HG03460 (cell line): ENCODE measurements at regions not wholly inside any gene's neighbourhood (a gene's known extent, or its start where the extent isn't known, plus 50 kb on each side); places are given as distances from the start of the nearest gene placed in this dataset.

Experiments
- ATAC-seq: cut with Tn5 transposase; IDR thresholded peaks from one replicate; pipeline ENCODE4 v1.9.1; 2021; ENCODE audit not compliant: unreplicated experiment

- no peak for ATAC-seq
These were observed 244.2 kb downstream of the BCOR start for GRCh38 chrX:39853417-39854030.

- ATAC-seq: peak; percentile 78
These were observed 242.7 kb downstream of the BCOR start for GRCh38 chrX:39854772-39855747.

- peak; percentile 51 for ATAC-seq
These were observed 242.0 kb downstream of the BCOR start for GRCh38 chrX:39855748-39856129.

- ATAC-seq: no peak
These were observed 241.2 kb downstream of the BCOR start for GRCh38 chrX:39856472-39857121.

GRCh38 chrX:39857780-39858179, 240.0 kb downstream of the BCOR start:
- no peak for ATAC-seq

- peak; percentile 51 for ATAC-seq
These were observed 237.5 kb downstream of the BCOR start for GRCh38 chrX:39859991-39860861.

GRCh38 chrX:39862963-39863362, 234.8 kb downstream of the BCOR start:
- no peak for ATAC-seq

- ATAC-seq: no peak
These were observed 231.5 kb downstream of the BCOR start for GRCh38 chrX:39866229-39866628.

- no peak for ATAC-seq
These were observed 227.7 kb downstream of the BCOR start for GRCh38 chrX:39869846-39870601.

- ATAC-seq: no peak
These were observed 226.1 kb downstream of the BCOR start for GRCh38 chrX:39871648-39872047.

GRCh38 chrX:39873117-39873516, 224.6 kb downstream of the BCOR start:
- ATAC-seq: no peak

- ATAC-seq: peak; percentile 94
These were observed 223.4 kb downstream of the BCOR start for GRCh38 chrX:39874202-39874816.

- ATAC-seq: no peak
These were observed 221.7 kb downstream of the BCOR start for GRCh38 chrX:39875834-39876628.

- ATAC-seq: no peak
These were observed 219.9 kb downstream of the BCOR start for GRCh38 chrX:39877905-39878304.

- ATAC-seq: no peak
These were observed 214.1 kb downstream of the BCOR start for GRCh38 chrX:39883666-39884065.

- ATAC-seq: no peak
These were observed 211.5 kb downstream of the BCOR start for GRCh38 chrX:39886282-39886681.

- ATAC-seq: no peak
These were observed 209.0 kb downstream of the BCOR start for GRCh38 chrX:39888730-39889129.

- no peak for ATAC-seq
These were observed 208.1 kb downstream of the BCOR start for GRCh38 chrX:39889704-39890103.

- ATAC-seq: no peak
These were observed 207.0 kb downstream of the BCOR start for GRCh38 chrX:39890807-39891206.
